Cardiac muscle cell (in vitro differentiated cells and primary cell): ENCODE measurements at regions not wholly inside any gene's neighbourhood (a gene's known extent, or its start where the extent isn't known, plus 50 kb on each side); places are given as distances from the start of the nearest gene placed in this dataset.

Experiments used
- DNase-seq, 2 donors: peaks; one replicate each; pipeline versions ENCODE4 v3.0.0 to v3.0.0-alpha.2; 2010 to 2017; ENCODE audit warnings: low read depth in 1 of 2, low spot score in 1 of 2
- H3K27ac ChIP-seq: fragments of 200-600 bp; sonication (generic); 2 replicates; pipeline ENCODE4 v1.5.1; 2016
- H3K27me3 ChIP-seq: fragments of 200-600 bp; sonication (generic); 2 replicates; pipeline ENCODE4 v1.6.0; 2016; ENCODE audit warnings: control low read depth
- H3K36me3 ChIP-seq: fragments of 200-600 bp; sonication (generic); 2 replicates; pipeline ENCODE4 v1.5.1; 2016; ENCODE audit warnings: control low read depth
- H3K4me1 ChIP-seq: fragments of 200-600 bp; sonication (generic); 2 replicates; pipeline ENCODE4 v1.8.1; 2017; ENCODE audit warnings: low read depth, mild to moderate bottlenecking, mixed run types
- H3K4me3 ChIP-seq: fragments of 200-600 bp; sonication (generic); 2 replicates; pipeline ENCODE4 v1.5.1; 2016; ENCODE audit warnings: mild to moderate bottlenecking
- H3K9me3 ChIP-seq: fragments of 200-600 bp; sonication (generic); 2 replicates; pipeline ENCODE4 v1.5.1; 2017; ENCODE audit warnings: low read depth, mild to moderate bottlenecking, control low read depth
- CTCF ChIP-seq: IDR thresholded peaks from 2 replicates; pipeline ENCODE4 v1.5.1; 2012; ENCODE audit warnings: low read depth, mild to moderate bottlenecking, low read length

GRCh38 chr14:101236496-101237251 is 324.6 kb upstream of the DIO3 start:
- H3K36me3 ChIP-seq = no peaks in the 10 kb centered on the region
- TF ChIP-seq CTCF = no peak
- peaks cover 10% of the 10 kb centered on the region for H3K4me1 ChIP-seq
- H3K27ac ChIP-seq = no peak overlapping the region
- H3K27me3 ChIP-seq = no peaks in the 10 kb centered on the region
- H3K9me3 ChIP-seq = no peaks in the 10 kb centered on the region
- H3K4me3 ChIP-seq = no peak overlapping the region
- DNase-seq = no peak

GRCh38 chr14:101237252-101237616 is 324.1 kb upstream of the DIO3 start:
- no peak for TF ChIP-seq CTCF
- Histone ChIP-seq H3K27me3 (no peaks in the 10 kb centered on the region), H3K4me1 (peaks cover 10% of the 10 kb centered on the region), H3K4me3 (no peak overlapping the region), H3K9me3 (no peaks in the 10 kb centered on the region), H3K36me3 (no peaks in the 10 kb centered on the region), H3K27ac (no peak overlapping the region)
- DNase-seq = no peak

GRCh38 chr14:101239065-101239464 is 322.2 kb upstream of the DIO3 start:
- H3K9me3 ChIP-seq = no peaks in the 10 kb centered on the region
- H3K36me3 ChIP-seq = no peaks in the 10 kb centered on the region
- no peaks in the 10 kb centered on the region for H3K27me3 ChIP-seq
- TF ChIP-seq CTCF = no peak
- DNase-seq = no peak
- H3K4me1 ChIP-seq = peaks cover 10% of the 10 kb centered on the region
- no peak overlapping the region for H3K4me3 ChIP-seq
- H3K27ac ChIP-seq = no peak overlapping the region

GRCh38 chr14:101241147-101241546 is 320.1 kb upstream of the DIO3 start:
- no peak for TF ChIP-seq CTCF
- no peaks in the 10 kb centered on the region for H3K9me3 ChIP-seq
- no peak overlapping the region for H3K4me3 ChIP-seq
- H3K36me3 ChIP-seq = no peaks in the 10 kb centered on the region
- H3K27ac ChIP-seq = no peak overlapping the region
- no peaks in the 10 kb centered on the region for H3K27me3 ChIP-seq
- no peak for DNase-seq
- H3K4me1 ChIP-seq = peaks cover 2% of the 10 kb centered on the region

- Histone ChIP-seq H3K27me3 (no peaks in the 10 kb centered on the region), H3K9me3 (no peaks in the 10 kb centered on the region), H3K4me1 (no peaks in the 10 kb centered on the region), H3K36me3 (no peaks in the 10 kb centered on the region), H3K27ac (no peak overlapping the region), H3K4me3 (no peak overlapping the region)
- DNase-seq = no peak
- no peak for TF ChIP-seq CTCF
Observed at GRCh38 chr14:101241807-101242278, 319.5 kb upstream of the DIO3 start.
